GM12891 (cell line): ENCODE measurements at regions not wholly inside any gene's neighbourhood (a gene's known extent, or its start where the extent isn't known, plus 50 kb on each side); places are given as distances from the start of the nearest gene placed in this dataset.

ENCODE experiments used
- PAX5 ChIP-seq: IDR thresholded peaks from 2 replicates; pipeline ENCODE4 v1.6.1; 2011; ENCODE audit warnings: low read length, moderate library complexity, mild to moderate bottlenecking; ENCODE audit not compliant: insufficient read depth, severe bottlenecking
- POLR2A ChIP-seq: IDR thresholded peaks from 2 replicates; pipeline ENCODE4 v1.6.1; 2011; ENCODE audit warnings: low read depth, low read length, control low read depth
- POLR2AphosphoS5 ChIP-seq: IDR thresholded peaks from 2 replicates; pipeline ENCODE4 v1.6.1; 2011; ENCODE audit warnings: low read depth, low read length, control low read depth
- TAF1 ChIP-seq: IDR thresholded peaks from 2 replicates; pipeline ENCODE4 v1.6.1; 2011; ENCODE audit warnings: low read depth, low read length, control low read depth

DNA sequence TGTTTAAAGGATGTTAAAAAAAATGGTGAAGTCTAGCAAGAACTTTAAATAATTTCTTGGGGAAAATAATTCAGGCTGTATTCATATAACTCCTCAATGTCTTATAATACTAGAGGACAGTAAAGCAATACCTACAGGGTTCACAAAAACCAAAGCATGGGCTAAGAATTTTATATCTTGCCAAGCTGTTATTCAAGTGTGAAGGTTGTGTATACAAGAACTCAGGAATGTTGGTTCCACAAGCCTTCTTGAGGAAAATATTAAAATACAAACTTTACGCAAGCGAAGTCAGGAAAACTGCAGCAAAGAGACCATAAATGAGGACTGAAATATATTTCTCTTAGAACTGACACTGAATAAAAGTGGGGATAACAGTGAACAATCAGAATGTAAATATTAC, 76.1 kb upstream of the DNAJC10 start:
- TF ChIP-seq POLR2A (no peak), TAF1 (no peak), POLR2AphosphoS5 (no peak), PAX5 (no peak)
